H9 (cell line): ENCODE measurements at regions not wholly inside any gene's neighbourhood (a gene's known extent, or its start where the extent isn't known, plus 50 kb on each side); places are given as distances from the start of the nearest gene placed in this dataset.
A peak's percentile ranks its signal among the peaks of the same experiment; 100 is the strongest.

Experiments used
- DNase-seq: peaks from one replicate; pipeline ENCODE4 v3.0.0-alpha.2; 2017
- H2AFZ ChIP-seq: one replicate; pipeline ENCODE4 v1.6.1; 2013; ENCODE audit warnings: mild to moderate bottlenecking, low read length, control low read depth, moderate library complexity
- H2AK5ac ChIP-seq: 2 replicates; pipeline ENCODE4 v1.6.1; 2013; ENCODE audit warnings: low read length, control low read depth, mixed read lengths; ENCODE audit not compliant: insufficient read length
- H2BK120ac ChIP-seq: one replicate; pipeline ENCODE4 v1.6.1; 2013; ENCODE audit warnings: low read depth, mild to moderate bottlenecking, low read length, control low read depth, inconsistent platforms; ENCODE audit not compliant: poor library complexity, severe bottlenecking
- H2BK12ac ChIP-seq: 2 replicates; pipeline ENCODE4 v1.6.1; 2013; ENCODE audit warnings: low read length, control low read depth, mixed read lengths, low read depth; ENCODE audit not compliant: insufficient read length
- H2BK15ac ChIP-seq: 2 replicates; pipeline ENCODE4 v1.6.1; 2013; ENCODE audit warnings: low read depth, low read length, control low read depth
- H2BK20ac ChIP-seq: one replicate; pipeline ENCODE4 v1.6.1; 2013; ENCODE audit warnings: low read depth, mild to moderate bottlenecking, low read length, control low read depth, inconsistent platforms; ENCODE audit not compliant: poor library complexity, severe bottlenecking
- H2BK5ac ChIP-seq: 2 replicates; pipeline ENCODE4 v1.6.1; 2013; ENCODE audit warnings: low read length, control low read depth, mixed read lengths; ENCODE audit not compliant: insufficient read length
- H3K14ac ChIP-seq: 2 replicates; pipeline ENCODE4 v1.6.1; 2013; ENCODE audit warnings: low read length, control low read depth; ENCODE audit not compliant: insufficient read depth
- H3K18ac ChIP-seq: 2 replicates; pipeline ENCODE4 v1.6.1; 2013; ENCODE audit warnings: low read depth, mild to moderate bottlenecking, mixed read lengths, low read length, control low read depth; ENCODE audit not compliant: insufficient read length
- H3K23ac ChIP-seq: 2 replicates; pipeline ENCODE4 v1.6.1; 2013; ENCODE audit warnings: low read length, control low read depth, mixed read lengths, low read depth; ENCODE audit not compliant: insufficient read length
- H3K23me2 ChIP-seq: 2 replicates; pipeline ENCODE4 v1.6.1; 2013; ENCODE audit warnings: low read depth, mild to moderate bottlenecking, mixed read lengths, low read length, control low read depth; ENCODE audit not compliant: insufficient read length, poor library complexity, severe bottlenecking
- H3K27ac ChIP-seq: 2 replicates; pipeline ENCODE4 v1.5.1; 2013; ENCODE audit warnings: low read length, control low read depth, mixed read lengths, low read depth; ENCODE audit not compliant: insufficient read length
- H3K27me3 ChIP-seq: 2 replicates; pipeline ENCODE4 v1.6.1; 2013; ENCODE audit warnings: low read length, control low read depth, inconsistent platforms; ENCODE audit not compliant: insufficient read depth
- H3K4ac ChIP-seq: 2 replicates; pipeline ENCODE4 v1.6.1; 2013; ENCODE audit warnings: low read depth, mild to moderate bottlenecking, control low read depth, inconsistent platforms, low read length, moderate library complexity
- H3K4me1 ChIP-seq: 2 replicates; pipeline ENCODE4 v1.6.1; 2013; ENCODE audit warnings: low read length, control low read depth, inconsistent platforms; ENCODE audit not compliant: insufficient read depth
- H3K4me2 ChIP-seq: 2 replicates; pipeline ENCODE4 v1.6.1; 2013; ENCODE audit warnings: low read length, control low read depth, mixed read lengths; ENCODE audit not compliant: insufficient read length, insufficient read depth
- H3K56ac ChIP-seq: 2 replicates; pipeline ENCODE4 v1.6.1; 2013; ENCODE audit warnings: low read depth, mild to moderate bottlenecking, mixed read lengths, low read length, control low read depth; ENCODE audit not compliant: insufficient read length
- H3K79me1 ChIP-seq: 2 replicates; pipeline ENCODE4 v1.6.1; 2013; ENCODE audit warnings: low read depth, mild to moderate bottlenecking, moderate library complexity, low read length, control low read depth, inconsistent platforms; ENCODE audit not compliant: insufficient read depth, poor library complexity, severe bottlenecking
- H3K79me2 ChIP-seq: 2 replicates; pipeline ENCODE4 v1.6.1; 2013; ENCODE audit warnings: low read length, control low read depth, inconsistent platforms; ENCODE audit not compliant: insufficient read depth
- H3K9ac ChIP-seq: 2 replicates; pipeline ENCODE4 v1.6.1; 2013; ENCODE audit warnings: low read length, control low read depth, mixed read lengths; ENCODE audit not compliant: insufficient read length; ENCODE audit errors: extremely low read depth
- H3K9me3 ChIP-seq: one replicate; pipeline ENCODE4 v1.6.1; 2013; ENCODE audit warnings: low read depth, low read length, inconsistent platforms; ENCODE audit not compliant: control insufficient read depth
- H3T11ph ChIP-seq: one replicate; pipeline ENCODE4 v1.6.1; 2013; ENCODE audit warnings: mild to moderate bottlenecking, low read length, control low read depth, inconsistent platforms
- H4K20me1 ChIP-seq: one replicate; pipeline ENCODE4 v1.6.1; 2013; ENCODE audit not compliant: control insufficient read depth, insufficient read length, insufficient read depth
- H4K5ac ChIP-seq: 2 replicates; pipeline ENCODE4 v1.6.1; 2013; ENCODE audit warnings: low read depth, mild to moderate bottlenecking, mixed read lengths, low read length, control low read depth; ENCODE audit not compliant: insufficient read length
- H4K8ac ChIP-seq: replicated peaks from 2 replicates; pipeline ENCODE4 v1.6.1; 2013; ENCODE audit warnings: low read length, control low read depth, mixed read lengths, low read depth; ENCODE audit not compliant: insufficient read length
- H4K91ac ChIP-seq: 2 replicates; pipeline ENCODE4 v1.6.1; 2013; ENCODE audit warnings: low read depth, mild to moderate bottlenecking, moderate library complexity, mixed read lengths, low read length, control low read depth; ENCODE audit not compliant: insufficient read length
- H3K27ac Mint-ChIP-seq, 3 experiments: 2 replicates in 2 of 3; 3 replicates in 1 of 3; pipeline ENCODE4 v1.8.0; 2020 to 2021; ENCODE audit warnings: mixed read lengths in 3 of 3, mild to moderate bottlenecking in 1 of 3, moderate library complexity in 1 of 3
- H3K27me3 Mint-ChIP-seq: 2 replicates; pipeline ENCODE4 v1.8.0; 2021; ENCODE audit warnings: low read depth, mild to moderate bottlenecking, moderate library complexity, mixed read lengths
- H3K36me3 Mint-ChIP-seq, 3 experiments: 2 replicates in 2 of 3; 3 replicates in 1 of 3; pipeline ENCODE4 v1.8.0; 2020 to 2021; ENCODE audit warnings: low read depth in 3 of 3, mixed read lengths in 3 of 3; ENCODE audit not compliant: insufficient read depth in 1 of 3
- H3K4me1 Mint-ChIP-seq, 2 experiments: 2 replicates each; pipeline ENCODE4 v1.8.0; 2020; ENCODE audit warnings: mixed read lengths in 2 of 2
- H3K4me3 Mint-ChIP-seq, 2 experiments: 2 replicates in 1 of 2; 3 replicates in 1 of 2; pipeline ENCODE4 v1.8.0; 2020 to 2021; ENCODE audit warnings: mild to moderate bottlenecking in 2 of 2, mixed read lengths in 2 of 2, moderate library complexity in 1 of 2
- H3K9me3 Mint-ChIP-seq, 2 experiments: 2 replicates in 1 of 2; 3 replicates in 1 of 2; pipeline ENCODE4 v1.8.0; 2020; ENCODE audit warnings: mild to moderate bottlenecking in 2 of 2, mixed read lengths in 2 of 2, moderate library complexity in 1 of 2
- CTCF ChIP-seq: fragments of 200-600 bp; sonication (generic); conservative IDR thresholded peaks from 3 replicates; pipeline ENCODE4 v1.8.0; 2021; ENCODE audit warnings: antibody characterized with exemption, mild to moderate bottlenecking
- WGBS: extraction: QIAGEN DNeasy Blood & Tissue Kit; methylation state at CpG from one replicate; pipeline ENCODE4 v1.1.7; 2013; ENCODE audit warnings: missing lambda C conversion rate, low lambda C conversion rate, mixed read lengths; ENCODE audit not compliant: insufficient read length; ENCODE audit errors: extremely low coverage; 5-methylcytosine and 5-hydroxymethylcytosine counted together

GRCh38 chr1:81186261-81186660 lies 614.5 kb upstream of the ADGRL2 start:
- Histone ChIP-seq H3K23me2 (no peaks in the 10 kb centered on the region), H4K8ac (no peak overlapping the region), H2BK5ac (no peak overlapping the region), H2AK5ac (no peak overlapping the region), H3K4me1 (peaks cover 2% of the 10 kb centered on the region; the same call in 1 of the 2 replicates), H3K4ac (no peak overlapping the region), H4K20me1 (no peaks in the 10 kb centered on the region), H2AFZ (no peak overlapping the region), H3K27me3 (no peaks in the 10 kb centered on the region), H2BK120ac (no peak overlapping the region), H3K56ac (no peak overlapping the region), H3K9ac (no peak overlapping the region), H3K27ac (no peak overlapping the region), H3K4me2 (no peak overlapping the region), H3K9me3 (no peaks in the 10 kb centered on the region), H3K79me2 (no peaks in the 10 kb centered on the region), H2BK12ac (no peak overlapping the region), H3K79me1 (no peaks in the 10 kb centered on the region), H3T11ph (no peak overlapping the region), H3K18ac (no peak overlapping the region), H3K23ac (no peak overlapping the region), H4K91ac (no peak overlapping the region), H2BK15ac (no peak overlapping the region), H2BK20ac (no peak overlapping the region), H3K14ac (peak overlapping the region; percentile 47; the same call in 1 of the 2 replicates), H4K5ac (no peak overlapping the region)
- no peaks in the 10 kb centered on the region; the same call in 1 of the 2 replicates for H3K27me3 Mint-ChIP-seq
- no peak overlapping the region for H3K27ac Mint-ChIP-seq
- peaks cover 5 to 10% of the 10 kb centered on the region in 2 experiments; a peak in 2 of 5 replicates for H3K9me3 Mint-ChIP-seq
- H3K4me1 Mint-ChIP-seq = peaks cover 2% of the 10 kb centered on the region in 2 experiments; a peak in 2 of 4 replicates
- TF ChIP-seq CTCF = no peak
- H3K36me3 Mint-ChIP-seq = peaks cover 3 to 13% (median 8%) of the 10 kb centered on the region in 3 experiments; a peak in 6 of 7 replicates
- DNase-seq = no peak
- WGBS = no CpG with 5 or more reads among the region's 2 CpGs
- no peak overlapping the region for H3K4me3 Mint-ChIP-seq
